Kidney capillary endothelial cell (primary cell): ENCODE measurements at regions not wholly inside any gene's neighbourhood (a gene's known extent, or its start where the extent isn't known, plus 50 kb on each side); places are given as distances from the start of the nearest gene placed in this dataset.
"Not testable (repeated sequence)": the region's sequence is repeated elsewhere in the genome, so short reads cannot be mapped to it uniquely, and the experiment has no call there.

ENCODE experiments used
- DNase-seq: peaks from one replicate; pipeline ENCODE4 v3.0.0-alpha.2; 2018; ENCODE audit warnings: low spot score

DNA sequence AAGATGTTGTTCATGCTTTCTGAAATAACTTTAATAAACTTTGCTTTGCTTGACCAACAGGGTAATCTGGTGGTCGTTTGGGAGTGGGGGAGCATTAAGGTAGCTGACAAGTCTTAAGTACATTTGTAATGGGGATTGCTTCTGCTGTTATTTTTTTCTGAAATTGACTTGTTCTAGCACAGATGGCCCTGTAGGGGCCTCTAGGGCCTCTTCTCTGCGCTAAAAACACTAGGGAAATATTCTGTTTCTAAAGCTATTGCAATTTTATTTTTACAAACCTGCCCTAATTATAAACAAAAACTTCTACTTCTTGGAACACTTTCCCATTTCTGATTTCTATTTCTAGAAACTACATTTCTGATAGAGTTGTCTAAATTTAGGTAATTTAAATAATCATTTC, 191.3 kb upstream of the KCNJ3 start:
- DNase-seq = no peak

DNA sequence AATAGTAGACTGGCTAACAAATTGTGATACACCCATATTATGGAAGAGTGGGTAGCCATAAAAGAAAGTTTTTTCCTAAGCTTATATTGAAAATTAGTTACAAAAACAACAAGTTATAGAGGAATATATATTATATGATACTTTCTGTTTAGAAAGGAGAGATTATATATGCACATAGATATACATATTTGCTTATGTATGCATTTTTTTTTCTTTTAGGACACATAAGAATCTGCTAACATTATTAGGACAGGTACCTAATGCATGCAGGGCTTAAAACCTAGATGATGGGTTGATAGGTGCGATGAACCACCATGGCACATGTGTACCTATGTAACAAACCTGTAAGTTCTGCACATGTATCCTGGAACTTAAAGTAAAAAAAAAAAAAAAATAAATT, 179.6 kb upstream of the KCNJ3 start:
- DNase-seq = no peak

DNA sequence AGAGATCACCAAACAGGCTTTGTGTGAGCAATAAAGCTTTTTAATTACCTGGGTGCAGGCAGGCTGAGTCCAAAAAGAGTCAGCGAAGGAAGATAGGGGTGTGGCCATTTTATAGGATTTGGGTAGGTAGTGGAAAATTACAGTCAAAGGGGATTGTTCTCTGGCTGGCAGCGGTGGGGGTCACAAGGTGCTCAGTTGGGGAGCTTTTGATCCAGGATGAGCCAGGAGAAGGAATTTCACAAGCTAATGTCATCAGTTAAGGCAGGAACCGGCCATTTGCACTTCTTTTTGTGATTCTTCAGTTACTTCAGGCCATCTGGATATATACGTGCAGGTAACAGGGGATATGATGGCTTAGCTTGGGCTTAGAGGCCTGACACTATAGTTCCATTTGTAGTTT, 177.5 kb upstream of the KCNJ3 start:
- DNase-seq = not testable (repeated sequence)

GRCh38 chr2:154526234-154526633, 172.3 kb upstream of the KCNJ3 start:
- DNase-seq = no peak

- no peak for DNase-seq
Measured at GRCh38 chr2:154527962-154528361, 170.5 kb upstream of the KCNJ3 start.

- no peak for DNase-seq
Measured at GRCh38 chr2:154532004-154532403, 166.5 kb upstream of the KCNJ3 start.

DNA sequence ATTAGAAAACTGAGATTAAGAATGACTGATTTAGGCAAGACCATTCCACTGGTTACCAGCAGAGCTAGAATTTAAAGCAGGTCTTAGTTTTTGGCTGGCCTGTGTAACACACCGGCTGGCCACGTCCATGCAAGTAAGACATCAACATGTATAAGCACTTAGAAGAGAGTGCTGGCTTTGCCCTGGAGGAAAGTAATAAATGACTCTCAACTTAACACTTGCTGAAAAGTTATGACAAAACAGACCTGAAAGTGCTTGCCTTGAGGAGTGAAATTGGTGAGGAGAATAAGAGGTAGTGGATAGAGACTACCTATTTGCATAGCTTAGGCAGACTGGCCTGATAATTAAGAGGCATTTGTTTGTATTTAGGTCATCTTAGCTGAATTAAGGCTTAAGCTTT, 165.7 kb upstream of the KCNJ3 start:
- no peak for DNase-seq

DNA sequence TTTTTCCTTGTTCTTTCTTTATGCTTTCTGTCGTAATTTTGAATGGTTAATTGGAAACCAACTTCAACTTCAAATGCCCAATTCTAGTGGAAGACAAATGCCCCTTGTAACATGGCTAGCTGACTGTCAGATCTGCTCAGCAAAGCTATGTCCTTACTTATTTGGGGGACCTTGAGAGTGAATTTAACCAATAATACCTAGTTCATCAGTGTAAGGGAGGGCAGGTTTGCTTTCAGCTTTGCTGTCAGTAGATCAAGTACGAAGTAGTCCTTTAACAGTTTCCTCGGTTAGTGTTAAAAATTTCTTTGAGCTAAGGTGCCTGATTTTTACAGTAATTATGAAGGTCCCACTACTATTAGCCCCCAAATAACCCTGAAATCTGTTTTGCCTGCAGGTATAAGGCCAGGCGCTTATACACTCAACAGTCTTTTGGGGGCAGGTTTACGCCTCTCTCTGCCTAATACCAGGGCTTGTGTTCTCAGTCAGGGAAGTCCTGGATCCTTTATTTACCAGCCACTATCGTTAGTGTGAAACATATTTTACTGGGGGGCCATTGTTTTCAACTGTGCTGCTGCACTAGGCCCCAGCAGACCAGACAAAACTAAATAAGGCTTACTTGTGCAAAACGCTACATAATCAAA, 165.1 kb upstream of the KCNJ3 start:
- no peak for DNase-seq

DNA sequence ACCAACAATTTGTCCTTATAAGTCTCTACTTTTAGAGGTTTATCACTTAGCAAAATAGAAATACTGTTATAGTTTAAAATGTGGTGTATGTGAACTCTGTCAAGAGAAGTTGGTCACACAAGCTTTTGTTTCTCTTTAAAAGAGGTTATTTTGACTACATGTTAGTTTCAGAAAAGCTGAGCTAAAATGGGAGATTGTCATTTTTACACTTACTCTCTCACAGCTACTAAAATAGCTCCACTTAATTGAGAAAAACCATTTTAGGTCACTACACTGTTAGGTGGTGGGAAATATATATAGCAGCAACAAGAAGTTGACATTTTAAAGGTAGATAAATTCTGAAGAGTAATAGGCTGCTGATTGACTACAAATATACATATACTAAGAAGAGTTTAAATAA, 161.5 kb upstream of the KCNJ3 start:
- DNase-seq = no peak

- DNase-seq = peak; percentile 18
Measured at GRCh38 chr2:154537843-154538450, 160.5 kb upstream of the KCNJ3 start.

GRCh38 chr2:154546341-154546740, 152.2 kb upstream of the KCNJ3 start:
- DNase-seq = no peak

- no peak for DNase-seq
Measured at GRCh38 chr2:154549869-154550268, 148.6 kb upstream of the KCNJ3 start.

DNA sequence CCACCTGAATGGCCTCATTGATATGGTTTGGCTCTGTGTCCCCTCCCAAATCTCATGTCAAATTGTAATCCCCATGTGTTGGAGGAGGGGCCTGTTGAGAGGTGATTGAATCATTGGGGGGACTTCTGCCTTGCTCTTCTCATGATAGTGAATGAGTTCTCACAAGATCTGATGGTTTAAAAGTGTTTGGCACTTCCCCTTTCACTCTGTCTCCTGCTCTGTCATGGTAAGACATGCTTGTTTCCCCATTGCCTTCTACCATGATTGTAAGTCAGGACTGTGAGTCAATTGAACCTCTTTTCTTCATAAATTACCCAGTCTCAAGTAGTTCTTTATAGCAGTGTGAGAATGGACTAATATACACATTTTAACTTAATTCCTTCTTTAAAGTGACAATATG, 146.8 kb upstream of the KCNJ3 start:
- DNase-seq = no peak

DNA sequence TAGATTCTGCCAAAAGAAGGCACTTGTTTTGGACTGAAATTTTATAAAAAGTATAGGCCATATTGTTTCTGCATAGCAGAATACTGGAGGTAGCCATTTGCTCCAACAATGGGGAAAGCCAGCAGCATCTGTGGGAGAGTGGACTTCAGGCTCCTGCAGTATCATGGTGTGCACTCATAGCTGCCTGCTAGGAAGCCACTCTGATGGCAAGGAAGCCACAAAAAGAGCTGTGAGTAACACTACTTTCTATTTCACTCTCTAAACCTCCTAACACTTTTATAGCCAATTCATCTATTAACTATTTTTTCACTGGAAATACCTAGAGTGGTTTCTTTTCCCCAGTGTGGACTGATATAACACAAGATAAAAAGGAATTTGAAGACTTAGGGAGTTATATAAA, 144.4 kb upstream of the KCNJ3 start:
- DNase-seq = no peak

- DNase-seq = no peak
Measured at GRCh38 chr2:154555710-154556109, 142.8 kb upstream of the KCNJ3 start.

DNA sequence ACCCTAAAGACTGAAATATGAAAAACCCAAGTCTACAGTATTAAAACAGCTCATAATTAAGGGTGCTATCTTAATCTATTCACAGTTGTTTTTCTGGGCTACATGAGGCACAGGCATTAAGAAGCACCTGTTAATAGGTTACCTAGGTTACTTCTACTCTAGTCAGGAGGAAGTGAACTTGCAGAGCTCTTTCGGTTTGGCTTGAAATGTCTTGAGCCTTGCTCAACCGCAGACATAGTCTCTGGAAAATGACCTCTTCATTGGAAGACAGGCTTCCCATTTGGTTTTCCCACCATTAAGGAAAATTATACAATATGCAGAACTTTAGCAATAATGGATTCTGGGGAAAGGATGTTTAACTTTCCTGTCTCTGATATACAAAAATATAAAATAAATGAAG, 142.3 kb upstream of the KCNJ3 start:
- no peak for DNase-seq

DNA sequence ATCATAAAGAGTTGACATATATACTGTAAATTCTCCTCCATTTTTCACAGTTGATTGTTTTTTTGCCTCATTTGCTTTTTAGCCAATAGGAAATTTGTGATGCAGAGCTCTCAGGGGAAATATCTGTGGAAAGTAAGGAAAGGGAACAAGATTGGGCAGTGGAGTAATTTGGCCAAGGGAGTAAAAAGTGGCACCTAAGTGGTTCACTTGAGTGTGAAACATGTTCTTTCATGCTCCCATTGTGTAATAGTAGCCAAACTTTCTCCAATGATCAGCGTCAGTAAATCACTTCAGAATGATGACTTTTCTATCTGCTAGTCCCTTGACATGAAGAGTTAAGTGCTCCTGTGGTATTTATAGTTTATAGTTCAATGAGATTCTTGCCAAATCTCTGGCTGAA, 141.9 kb upstream of the KCNJ3 start:
- no peak for DNase-seq

GRCh38 chr2:154557906-154558305, 140.6 kb upstream of the KCNJ3 start:
- DNase-seq = no peak

GRCh38 chr2:154565433-154565832, 133.1 kb upstream of the KCNJ3 start:
- DNase-seq = no peak

GRCh38 chr2:154568413-154568812, 130.1 kb upstream of the KCNJ3 start:
- no peak for DNase-seq

GRCh38 chr2:154570501-154570900, 128.0 kb upstream of the KCNJ3 start:
- no peak for DNase-seq

DNA sequence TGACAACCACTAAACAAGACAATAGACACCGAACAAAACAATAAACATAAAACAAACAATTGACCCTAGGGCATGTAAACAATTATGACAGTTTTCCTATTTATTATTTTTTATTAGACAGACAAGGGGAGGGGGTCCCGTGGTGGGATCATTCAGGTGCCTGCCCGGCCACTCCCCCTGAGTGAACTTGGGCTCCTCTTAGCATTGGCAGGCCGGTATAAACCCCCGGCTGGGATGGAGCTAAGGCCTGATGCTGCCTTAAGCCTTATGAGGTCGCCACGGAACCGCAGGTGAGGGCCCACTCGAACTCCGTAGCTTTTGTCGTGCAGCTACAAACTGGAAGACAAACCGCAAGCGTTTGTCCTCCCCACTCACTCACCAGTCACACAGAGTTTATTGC, 121.8 kb upstream of the KCNJ3 start:
- not testable (repeated sequence) for DNase-seq

- no peak for DNase-seq
Measured at GRCh38 chr2:154577390-154577789, 121.1 kb upstream of the KCNJ3 start.

- no peak for DNase-seq
Measured at GRCh38 chr2:154580767-154581166, 117.7 kb upstream of the KCNJ3 start.
